Right atrium auricular region (tissue), 2 donors: ENCODE measurements at regions not wholly inside any gene's neighbourhood (a gene's known extent, or its start where the extent isn't known, plus 50 kb on each side); places are given as distances from the start of the nearest gene placed in this dataset.
"Not testable (repeated sequence)": the region's sequence is repeated elsewhere in the genome, so short reads cannot be mapped to it uniquely, and the experiment has no call there.

ENCODE experiments used
- DNase-seq: peaks from one replicate; pipeline ENCODE4 v3.0.0-alpha.2; 2019; ENCODE audit warnings: low spot score
- H3K27ac ChIP-seq, 2 donors: fragments of 200-600 bp; sonication (generic); 1 replicate in 1 of 2; 2 replicates in 1 of 2; pipeline ENCODE4 v1.5.1; 2016 to 2019
- H3K27me3 ChIP-seq, 2 donors: fragments of 200-600 bp; sonication (generic); one replicate each; pipeline versions ENCODE4 v1.5.1 to v1.6.0; 2017 to 2019
- H3K36me3 ChIP-seq: fragments of 200-600 bp; sonication (generic); one replicate; pipeline ENCODE4 v1.5.1; 2016
- H3K4me1 ChIP-seq, 2 donors: fragments of 200-600 bp; sonication (generic); one replicate each; pipeline versions ENCODE4 v1.5.1 to v1.6.0; 2017 to 2019
- H3K4me3 ChIP-seq, 2 donors: fragments of 200-600 bp; sonication (generic); 1 replicate in 1 of 2; 2 replicates in 1 of 2; pipeline ENCODE4 v1.5.1; 2017 to 2019; ENCODE audit warnings: mild to moderate bottlenecking in 1 of 2, moderate library complexity in 1 of 2
- H3K9me3 ChIP-seq, 2 donors: fragments of 200-600 bp; sonication (generic); one replicate each; pipeline ENCODE4 v1.5.1; 2019
- CTCF ChIP-seq, 2 donors: fragments of 200-600 bp; sonication (generic); IDR thresholded peaks; one replicate each; pipeline ENCODE4 v1.5.1; 2019; ENCODE audit warnings: antibody characterized with exemption in 2 of 2

- Histone ChIP-seq H3K9me3 (peaks cover 0 to 16% of the 10 kb centered on the region in 2 donors), H3K36me3 (no peaks in the 10 kb centered on the region), H3K4me3 (no peak overlapping the region), H3K27me3 (no peaks in the 10 kb centered on the region), H3K4me1 (no peaks in the 10 kb centered on the region), H3K27ac (no peak overlapping the region)
- TF ChIP-seq CTCF (IDR thresholded peaks at IDR 0.05) = no peak
- no peak for DNase-seq
Observed at GRCh38 chr2:38483776-38484501, 106.9 kb upstream of the ATL2 start.

GRCh38 chr2:38482710-38483109 lies 105.6 kb upstream of the ATL2 start:
- not testable (repeated sequence) for H3K4me1 ChIP-seq, H3K27me3 ChIP-seq, H3K36me3 ChIP-seq, H3K27ac ChIP-seq, H3K4me3 ChIP-seq, DNase-seq
- H3K9me3 ChIP-seq = peaks cover 0 to 16% of the 10 kb centered on the region in 2 donors

GRCh38 chr2:38480617-38481016 lies 103.5 kb upstream of the ATL2 start:
- Histone ChIP-seq H3K36me3 (no peaks in the 10 kb centered on the region), H3K27ac (no peak overlapping the region), H3K4me1 (no peaks in the 10 kb centered on the region), H3K27me3 (no peaks in the 10 kb centered on the region), H3K4me3 (no peak overlapping the region), H3K9me3 (peaks cover 0 to 16% of the 10 kb centered on the region in 2 donors)
- no peak for TF ChIP-seq CTCF (IDR thresholded peaks at IDR 0.05)
- no peak for DNase-seq

- Histone ChIP-seq H3K9me3 (peaks cover 0 to 16% of the 10 kb centered on the region in 2 donors), H3K4me1 (no peaks in the 10 kb centered on the region), H3K27ac (no peak overlapping the region), H3K4me3 (no peak overlapping the region), H3K36me3 (no peaks in the 10 kb centered on the region), H3K27me3 (no peaks in the 10 kb centered on the region)
- DNase-seq = no peak
- no peak for TF ChIP-seq CTCF (IDR thresholded peaks at IDR 0.05)
Observed at GRCh38 chr2:38477006-38477405, 99.9 kb upstream of the ATL2 start.

- DNase-seq = no peak
- no peak overlapping the region for H3K4me3 ChIP-seq
- no peaks in the 10 kb centered on the region for H3K27me3 ChIP-seq
- H3K4me1 ChIP-seq = no peaks in the 10 kb centered on the region
- H3K36me3 ChIP-seq = no peaks in the 10 kb centered on the region
- no peak overlapping the region for H3K27ac ChIP-seq
- TF ChIP-seq CTCF (IDR thresholded peaks at IDR 0.05) = no peak
- peaks cover 0 to 8% of the 10 kb centered on the region in 2 donors for H3K9me3 ChIP-seq
Observed at GRCh38 chr2:38475567-38475881, 98.5 kb upstream of the ATL2 start.

- Histone ChIP-seq H3K27ac (no peak overlapping the region), H3K27me3 (no peaks in the 10 kb centered on the region), H3K4me3 (no peak overlapping the region), H3K9me3 (peaks cover 0 to 2% of the 10 kb centered on the region in 2 donors), H3K36me3 (no peaks in the 10 kb centered on the region), H3K4me1 (no peaks in the 10 kb centered on the region)
- TF ChIP-seq CTCF (IDR thresholded peaks at IDR 0.05) = no peak
- no peak for DNase-seq
Observed at GRCh38 chr2:38474715-38475566, 97.9 kb upstream of the ATL2 start.
